H1 (cell line): ENCODE measurements at regions not wholly inside any gene's neighbourhood (a gene's known extent, or its start where the extent isn't known, plus 50 kb on each side); places are given as distances from the start of the nearest gene placed in this dataset.

Experiments
- CTCF ChIP-seq, 3 experiments: IDR thresholded peaks; 1 replicate in 2 of 3; 2 replicates in 1 of 3; pipeline versions ENCODE4 v1.5.1 to v1.6.1; 2011; ENCODE audit warnings: low read length in 3 of 3, mild to moderate bottlenecking in 3 of 3, inconsistent platforms in 2 of 3, low read depth in 1 of 3, moderate library complexity in 1 of 3; ENCODE audit not compliant: insufficient read depth in 1 of 3; ENCODE audit errors: control extremely low read depth in 1 of 3
- GABPA ChIP-seq: IDR thresholded peaks from 2 replicates; pipeline ENCODE4 v1.6.1; 2011; ENCODE audit warnings: mild to moderate bottlenecking, low read length, moderate library complexity, borderline replicate concordance; ENCODE audit not compliant: insufficient read depth
- JUN ChIP-seq: IDR thresholded peaks from 2 replicates; pipeline ENCODE4 v1.6.1; 2011; ENCODE audit warnings: low read depth, mild to moderate bottlenecking, improper control_type of control experiment, low read length
- KDM1A ChIP-seq: fragments of 200-600, 300-600 bp; sonication (generic); IDR thresholded peaks from 2 replicates; pipeline ENCODE4 v1.7.1; 2016; ENCODE audit warnings: mild to moderate bottlenecking, low read length, borderline replicate concordance
- KDM4A ChIP-seq: IDR thresholded peaks from one replicate; pipeline ENCODE4 v1.7.1; 2012; ENCODE audit warnings: low read depth, mild to moderate bottlenecking, moderate library complexity, low read length, inconsistent platforms; ENCODE audit not compliant: severe bottlenecking
- MAX ChIP-seq: IDR thresholded peaks from 2 replicates; pipeline ENCODE4 v1.6.1; 2012; ENCODE audit warnings: inconsistent platforms
- POLR2A ChIP-seq, 2 experiments: IDR thresholded peaks; 1 replicate in 1 of 2; 2 replicates in 1 of 2; pipeline ENCODE4 v1.6.1; 2011; ENCODE audit warnings: low read depth in 2 of 2, low read length in 2 of 2, mild to moderate bottlenecking in 2 of 2; ENCODE audit errors: control extremely low read depth in 1 of 2
- POLR2AphosphoS5 ChIP-seq: IDR thresholded peaks from 2 replicates; pipeline ENCODE4 v1.6.1; 2011; ENCODE audit warnings: low read depth, low read length
- RAD21 ChIP-seq, 2 experiments: IDR thresholded peaks in 1 of 2; conservative IDR thresholded peaks in 1 of 2; 2 replicates each; pipeline ENCODE4 v1.6.1; 2011; ENCODE audit warnings: low read depth in 2 of 2, low read length in 2 of 2, improper control_type of control experiment in 1 of 2, inconsistent platforms in 1 of 2, mild to moderate bottlenecking in 1 of 2, moderate library complexity in 1 of 2
- RFX5 ChIP-seq: IDR thresholded peaks from 2 replicates; pipeline ENCODE4 v1.6.1; 2011; ENCODE audit warnings: low read depth, low read length, improper control_type of control experiment, borderline replicate concordance
- TCF12 ChIP-seq: IDR thresholded peaks from 2 replicates; pipeline ENCODE4 v1.6.1; 2011; ENCODE audit warnings: low read depth, mild to moderate bottlenecking, low read length
- USF2 ChIP-seq: IDR thresholded peaks from 2 replicates; pipeline ENCODE4 v1.6.1; 2011; ENCODE audit warnings: low read length, improper control_type of control experiment

GRCh38 chr13:84933797-84934196 lies 865.4 kb downstream of the SLITRK6 start:
- TF ChIP-seq CTCF (IDR thresholded peaks at IDR 0.05; ENCODE audit: control extremely low read depth in 1 of 3, insufficient read depth in 1 of 3, low read depth in 1 of 3, low read length in 3 of 3) (no peak), USF2 (no peak), TCF12 (no peak), GABPA (no peak), POLR2AphosphoS5 (no peak), RFX5 (no peak), POLR2A (IDR thresholded peaks at IDR 0.05; ENCODE audit: control extremely low read depth in 1 of 2, low read depth in 2 of 2, low read length in 2 of 2) (no peak), RAD21 (IDR thresholded peaks at IDR 0.05 in 1 of 2, conservative IDR thresholded peaks at IDR 0.05 in 1 of 2; ENCODE audit: low read depth in 2 of 2, low read length in 2 of 2) (no peak), MAX (no peak), KDM1A (no peak), JUN (no peak), KDM4A (no peak)
